ENCODE measurements at regions not wholly inside any gene's neighbourhood (a gene's known extent, or its start where the extent isn't known, plus 50 kb on each side); places are given as distances from the start of the nearest gene placed in this dataset.

- no peak overlapping the region for H3K4me2 ChIP-seq (ENCODE audit: low read depth, low read length, poor library complexity, severe bottlenecking)
- no peaks in the 10 kb centered on the region for H3K27me3 ChIP-seq (ENCODE audit: insufficient read depth, low read length, poor library complexity, severe bottlenecking)
- no peak for TF ChIP-seq CTCF (conservative IDR thresholded peaks at IDR 0.05; ENCODE audit: low read length)
- TF ChIP-seq EZH2phosphoT487 (IDR thresholded peaks at IDR 0.05; ENCODE audit: borderline replicate concordance) = no peak
- H3F3A ChIP-seq (ENCODE audit: low read depth) = peaks cover 3% of the 10 kb centered on the region; the same call in 1 of the 2 replicates
- peaks cover 36% of the 10 kb centered on the region for H3K4me1 ChIP-seq (ENCODE audit: insufficient read depth, low read length, poor library complexity, severe bottlenecking)
- no peak overlapping the region for H3K9ac ChIP-seq (ENCODE audit: low read depth, low read length, poor library complexity, severe bottlenecking)
- no peak overlapping the region for H3K4me3 ChIP-seq (ENCODE audit: low read length, poor library complexity, severe bottlenecking)
- H3K9me2 ChIP-seq (replicated peaks; ENCODE audit: low read depth, low read length) = no peaks in the 10 kb centered on the region
- H3K36me3 ChIP-seq (ENCODE audit: insufficient read depth, low read length) = no peaks in the 10 kb centered on the region
- H3K9me3 ChIP-seq (ENCODE audit: insufficient read depth, low read depth, low read length) = no peaks in the 10 kb centered on the region
- no peaks in the 10 kb centered on the region for H3K79me2 ChIP-seq (ENCODE audit: insufficient read depth, low read length)
- H4K20me1 ChIP-seq (ENCODE audit: insufficient read depth, low read length, poor library complexity, severe bottlenecking) = no peaks in the 10 kb centered on the region
- no peak overlapping the region for H2AFZ ChIP-seq (ENCODE audit: low read length)
Measured at GRCh38 chr10:47090903-47091302, 179.7 kb downstream of the PTPN20 start.

- no peaks in the 10 kb centered on the region for H3K9me3 ChIP-seq (ENCODE audit: insufficient read depth, low read depth, low read length)
- no peaks in the 10 kb centered on the region for H4K20me1 ChIP-seq (ENCODE audit: insufficient read depth, low read length, poor library complexity, severe bottlenecking)
- H3K36me3 ChIP-seq (ENCODE audit: insufficient read depth, low read length) = no peaks in the 10 kb centered on the region
- no peaks in the 10 kb centered on the region for H3K79me2 ChIP-seq (ENCODE audit: insufficient read depth, low read length)
- H2AFZ ChIP-seq (ENCODE audit: low read length) = no peak overlapping the region
- no peak overlapping the region for H3K9ac ChIP-seq (ENCODE audit: low read depth, low read length, poor library complexity, severe bottlenecking)
- H3K4me1 ChIP-seq (ENCODE audit: insufficient read depth, low read length, poor library complexity, severe bottlenecking) = peaks cover 36% of the 10 kb centered on the region
- H3K9me2 ChIP-seq (replicated peaks; ENCODE audit: low read depth, low read length) = no peaks in the 10 kb centered on the region
- H3K4me3 ChIP-seq (ENCODE audit: low read length, poor library complexity, severe bottlenecking) = no peak overlapping the region
- no peaks in the 10 kb centered on the region for H3K27me3 ChIP-seq (ENCODE audit: insufficient read depth, low read length, poor library complexity, severe bottlenecking)
- H3F3A ChIP-seq (ENCODE audit: low read depth) = peaks cover 3% of the 10 kb centered on the region; the same call in 1 of the 2 replicates
- no peak for TF ChIP-seq EZH2phosphoT487 (IDR thresholded peaks at IDR 0.05; ENCODE audit: borderline replicate concordance)
- TF ChIP-seq CTCF (conservative IDR thresholded peaks at IDR 0.05; ENCODE audit: low read length) = no peak
- no peak overlapping the region for H3K4me2 ChIP-seq (ENCODE audit: low read depth, low read length, poor library complexity, severe bottlenecking)
Measured at GRCh38 chr10:47091421-47091820, 180.2 kb downstream of the PTPN20 start.

- no peaks in the 10 kb centered on the region for H4K20me1 ChIP-seq (ENCODE audit: insufficient read depth, low read length, poor library complexity, severe bottlenecking)
- H3F3A ChIP-seq (ENCODE audit: low read depth) = peaks cover 2% of the 10 kb centered on the region; the same call in 1 of the 2 replicates
- H3K36me3 ChIP-seq (ENCODE audit: insufficient read depth, low read length) = no peaks in the 10 kb centered on the region
- H3K79me2 ChIP-seq (ENCODE audit: insufficient read depth, low read length) = no peaks in the 10 kb centered on the region
- H3K9ac ChIP-seq (ENCODE audit: low read depth, low read length, poor library complexity, severe bottlenecking) = no peak overlapping the region
- no peaks in the 10 kb centered on the region for H3K9me2 ChIP-seq (replicated peaks; ENCODE audit: low read depth, low read length)
- no peak overlapping the region for H3K4me2 ChIP-seq (ENCODE audit: low read depth, low read length, poor library complexity, severe bottlenecking)
- H3K4me3 ChIP-seq (ENCODE audit: low read length, poor library complexity, severe bottlenecking) = no peak overlapping the region
- H3K9me3 ChIP-seq (ENCODE audit: insufficient read depth, low read depth, low read length) = no peaks in the 10 kb centered on the region
- no peaks in the 10 kb centered on the region for H3K27me3 ChIP-seq (ENCODE audit: insufficient read depth, low read length, poor library complexity, severe bottlenecking)
- TF ChIP-seq EZH2phosphoT487 (IDR thresholded peaks at IDR 0.05; ENCODE audit: borderline replicate concordance) (no peak), CTCF (conservative IDR thresholded peaks at IDR 0.05; ENCODE audit: low read length) (no peak)
- peaks cover 35% of the 10 kb centered on the region for H3K4me1 ChIP-seq (ENCODE audit: insufficient read depth, low read length, poor library complexity, severe bottlenecking)
- no peak overlapping the region for H2AFZ ChIP-seq (ENCODE audit: low read length)
Measured at GRCh38 chr10:47092376-47092775, 181.1 kb downstream of the PTPN20 start.

Data from Loucy (cell line).